HepG2 (cell line): ENCODE measurements at regions not wholly inside any gene's neighbourhood (a gene's known extent, or its start where the extent isn't known, plus 50 kb on each side); places are given as distances from the start of the nearest gene placed in this dataset.

Source experiments
- ATAC-seq: fragments of 200-7000 bp; cut with Tn5 transposase; 3 replicates; pipeline ENCODE4 v1.9.1; 2020; ENCODE audit warnings: mild to moderate bottlenecking, moderate library complexity
- BruUV-seq: library from RNA; stranded (reverse); fragments of 400-500 nt; replicated peaks from 2 replicates; lab custom pipeline; 2021; lab: Mats Ljungman, UMichigan
- CTCF ChIA-PET: fragments of 300-600 bp; formaldehyde crosslinking; extraction: SDS; loops from one replicate; lab custom pipeline; 2021; ENCODE audit warnings: low total read pairs, inconsistent platforms, low intra/inter-chr PET ratio; lab: Yijun Ruan, JAX
- POLR2A ChIA-PET: fragments of 350-600 bp; sonication (Branson Sonifier 250); formaldehyde crosslinking; loops from one replicate; lab custom pipeline; 2020; ENCODE audit warnings: antibody characterized with exemption, inconsistent platforms; lab: Yijun Ruan, JAX
- DNase-seq: peaks from one replicate; pipeline ENCODE4 v3.0.0-alpha.2; 2015; ENCODE audit warnings: low spot score
- FAIRE-seq: peaks from 3 replicates; lab custom pipeline; 2011; peaks lifted over from hg19 to GRCh38; lab: Jason Lieb, UNC
- H2AFZ ChIP-seq: one replicate; pipeline ENCODE4 v1.6.1; 2011; ENCODE audit warnings: low read length, inconsistent platforms
- H3K27ac ChIP-seq: fragments of 300-600 bp; 3 replicates; pipeline ENCODE4 v1.8.0; 2011; ENCODE audit warnings: mixed run types, mild to moderate bottlenecking, mixed read lengths, low read length, inconsistent platforms; ENCODE audit not compliant: insufficient read depth; ENCODE audit errors: extremely low read length
- H3K27me3 ChIP-seq, 2 experiments: fragments of 200-600 bp in 1 of 2; 2 replicates in 1 of 2; 3 replicates in 1 of 2; pipeline versions ENCODE4 v1.6.0 to v1.8.0; 2011; ENCODE audit warnings: low read length in 2 of 2, mild to moderate bottlenecking in 2 of 2, moderate library complexity in 2 of 2, inconsistent platforms in 1 of 2; ENCODE audit not compliant: insufficient read depth in 2 of 2, control insufficient read depth in 1 of 2
- H3K36me3 ChIP-seq, 2 experiments: fragments of 200-600 bp in 1 of 2; replicated peaks in 1 of 2; 2 replicates in 1 of 2; 3 replicates in 1 of 2; pipeline versions ENCODE4 v1.5.1 to v1.8.0; 2011; ENCODE audit warnings: low read length in 2 of 2, inconsistent platforms in 1 of 2; ENCODE audit not compliant: insufficient read depth in 2 of 2, control insufficient read depth in 1 of 2
- H3K4me1 ChIP-seq: 2 replicates; pipeline ENCODE4 v1.5.1; 2012; ENCODE audit warnings: low read length, inconsistent platforms; ENCODE audit not compliant: insufficient read depth
- H3K4me2 ChIP-seq: 2 replicates; pipeline ENCODE4 v1.6.0; 2011; ENCODE audit warnings: low read depth, low read length, inconsistent platforms
- H3K4me3 ChIP-seq, 3 experiments: fragments of 200-600 bp in 1 of 3; sonication (generic), shearing (Covaris generic) in 1 of 3; replicated peaks in 1 of 3; 2 replicates each; pipeline ENCODE4 v1.5.1; 2011 to 2016; ENCODE audit warnings: low read length in 3 of 3, inconsistent platforms in 2 of 3, low read depth in 2 of 3, mild to moderate bottlenecking in 2 of 3, control low read depth in 1 of 3, mixed read lengths in 1 of 3; ENCODE audit not compliant: insufficient read depth in 1 of 3
- H3K79me2 ChIP-seq: one replicate; pipeline ENCODE4 v1.6.1; 2011; ENCODE audit warnings: low read length, inconsistent platforms; ENCODE audit not compliant: insufficient read depth
- H3K9ac ChIP-seq: 2 replicates; pipeline ENCODE4 v1.6.0; 2011; ENCODE audit warnings: mild to moderate bottlenecking, low read depth, low read length, inconsistent platforms; ENCODE audit not compliant: insufficient read depth
- H3K9me3 ChIP-seq: 2 replicates; pipeline ENCODE4 v1.5.1; 2012; ENCODE audit warnings: mild to moderate bottlenecking, low read length
- H4K20me1 ChIP-seq: 2 replicates; pipeline ENCODE4 v1.6.0; 2011; ENCODE audit warnings: inconsistent platforms, mild to moderate bottlenecking, low read length, moderate library complexity; ENCODE audit not compliant: insufficient read depth
- ATRX ChIP-seq: sonication (generic); formaldehyde crosslinking; IDR thresholded peaks from 2 replicates; pipeline ENCODE4 v1.4.0; 2020; ENCODE audit warnings: missing genetic modification reagents, borderline replicate concordance
- BRD4 ChIP-seq: sonication (generic); formaldehyde crosslinking; IDR thresholded peaks from 2 replicates; pipeline ENCODE4 v1.4.0; 2020; ENCODE audit warnings: missing genetic modification reagents
- FOXP1 ChIP-seq, 2 experiments: fragments of 450-650 bp in 1 of 2; IDR thresholded peaks; 2 replicates each; pipeline ENCODE4 v1.6.1; 2017 to 2018; ENCODE audit warnings: antibody characterized with exemption in 1 of 2
- FOXP4 ChIP-seq: sonication (generic); formaldehyde crosslinking; IDR thresholded peaks from 2 replicates; pipeline ENCODE4 v1.4.0; 2020; ENCODE audit warnings: missing genetic modification reagents
- GRHL1 ChIP-seq: sonication (generic); formaldehyde crosslinking; conservative IDR thresholded peaks from 2 replicates; pipeline ENCODE4 v1.8.0; 2022; ENCODE audit warnings: missing genetic modification reagents
- NCOA5 ChIP-seq: sonication (generic); formaldehyde crosslinking; IDR thresholded peaks from 2 replicates; pipeline ENCODE4 v1.4.0; 2020; ENCODE audit warnings: missing genetic modification reagents
- NRL ChIP-seq: sonication (generic); formaldehyde crosslinking; IDR thresholded peaks from 2 replicates; pipeline ENCODE4 v1.5.0; 2020; ENCODE audit warnings: missing genetic modification reagents, mild to moderate bottlenecking, moderate library complexity, borderline replicate concordance
- SP1 ChIP-seq, 2 experiments: fragments of 450-650 bp in 1 of 2; sonication (generic) in 1 of 2; formaldehyde crosslinking in 1 of 2; IDR thresholded peaks; 2 replicates each; pipeline versions ENCODE4 v1.4.0 to v1.6.1; 2016 to 2020; ENCODE audit warnings: missing genetic modification reagents in 1 of 2
- SRSF1 ChIP-seq: fragments of 200-400 bp; formaldehyde crosslinking; optimal IDR thresholded peaks from 2 replicates; pipeline ENCODE3; 2017; ENCODE audit warnings: mild to moderate bottlenecking, low read depth, low read length, moderate library complexity
- TIGD3 ChIP-seq: sonication (generic); formaldehyde crosslinking; IDR thresholded peaks from 2 replicates; pipeline ENCODE4 v1.5.1; 2020; ENCODE audit warnings: mild to moderate bottlenecking, missing genetic modification reagents, borderline replicate concordance
- ZNF274 ChIP-seq: sonication (generic); formaldehyde crosslinking; IDR thresholded peaks from 2 replicates; pipeline ENCODE4 v1.5.1; 2020; ENCODE audit warnings: mild to moderate bottlenecking, missing genetic modification reagents
- ZNF292 ChIP-seq: sonication (generic); formaldehyde crosslinking; IDR thresholded peaks from 2 replicates; pipeline ENCODE4 v1.8.1; 2022; ENCODE audit warnings: mild to moderate bottlenecking, low read depth, missing genetic modification reagents, borderline replicate concordance
- ZNF33A ChIP-seq: sonication (generic); formaldehyde crosslinking; IDR thresholded peaks from 2 replicates; pipeline ENCODE4 v1.5.1; 2020; ENCODE audit warnings: missing genetic modification reagents, mild to moderate bottlenecking, moderate library complexity, borderline replicate concordance
- ZNF552 ChIP-seq: sonication (generic); formaldehyde crosslinking; IDR thresholded peaks from 2 replicates; pipeline ENCODE4 v1.9.0; 2022; ENCODE audit warnings: missing genetic modification reagents, mild to moderate bottlenecking, borderline replicate concordance
- ZNF720 ChIP-seq: sonication (generic); formaldehyde crosslinking; IDR thresholded peaks from 2 replicates; pipeline ENCODE4 v1.4.0; 2020; ENCODE audit warnings: missing genetic modification reagents
- WGBS: methylation state at CpG from one replicate; pipeline ENCODE4 v1.1.6; 2017; ENCODE audit warnings: low lambda C conversion rate; 5-methylcytosine and 5-hydroxymethylcytosine counted together
- in situ Hi-C: cut with HindIII; loops from 2 replicates; pipeline ENCODE4 v1.10.0; 2017; ENCODE audit warnings: low pct_unique_long_range_greater_than_20kb; ENCODE audit not compliant: extremely low pct_ligation_motif_present
- intact Hi-C: fragments of 100-400 bp; cut with micrococcal nuclease; formaldehyde crosslinking; loops from one replicate; pipeline ENCODE4 v1.10.0; 2022; ENCODE audit not compliant: unreplicated experiment
- TF ChIP-seq, protein P1 (sequence below): sonication (generic); formaldehyde crosslinking; IDR thresholded peaks from 2 replicates; pipeline ENCODE4 v1.8.0; 2022; ENCODE audit warnings: missing genetic modification reagents, mild to moderate bottlenecking, borderline replicate concordance
- TF ChIP-seq, protein P2 (sequence below): sonication (generic); formaldehyde crosslinking; IDR thresholded peaks from 2 replicates; pipeline ENCODE4 v1.8.1; 2022; ENCODE audit warnings: mild to moderate bottlenecking, missing genetic modification reagents

DNA sequence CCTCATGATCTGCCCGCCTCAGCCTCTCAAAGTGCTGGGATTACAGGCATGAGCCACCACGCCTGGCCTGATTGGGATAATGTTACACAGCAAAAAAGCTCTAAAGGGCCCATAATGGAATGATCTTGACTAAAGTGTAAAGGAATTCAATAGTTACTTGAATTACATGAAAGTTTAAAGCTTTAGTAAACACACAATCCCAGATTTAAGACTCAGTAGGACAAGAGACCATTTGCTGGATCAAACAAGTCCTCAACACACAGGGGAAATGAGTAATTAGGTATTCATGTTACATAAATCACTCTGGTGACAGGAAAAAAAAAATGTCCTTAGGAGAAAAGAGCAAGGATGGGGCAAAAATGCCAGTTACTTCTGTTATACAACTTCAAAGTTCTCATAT lies 762.9 kb upstream of the AMELY start (continued):
- TF ChIP-seq FOXP4 (CRISPR knock-in tag) (no peak), ZNF552 (CRISPR knock-in tag) (no peak), BRD4 (CRISPR knock-in tag) (no peak)

GRCh38 chrY:7672796-7673195 lies 761.2 kb upstream of the AMELY start:
- in situ Hi-C loops = no loop called here
- ChIA-PET CTCF (no interaction called here), POLR2A (no interaction called here)
- DNase-seq (no peak), ATAC-seq (no peak), FAIRE-seq (no peak)
- Histone ChIP-seq H3K4me3 (no peak overlapping the region), H3K4me2 (no peak overlapping the region), H3K36me3 (no peaks in the 10 kb centered on the region), H3K27me3 (no peaks in the 10 kb centered on the region), H4K20me1 (no peaks in the 10 kb centered on the region), H3K27ac (no peak overlapping the region), H3K4me1 (no peaks in the 10 kb centered on the region), H3K9me3 (no peaks in the 10 kb centered on the region), H3K79me2 (no peaks in the 10 kb centered on the region), H2AFZ (no peak overlapping the region), H3K9ac (no peak overlapping the region)
- no TSS peak for BruUV-seq
- intact Hi-C loops = no loop called here
- WGBS = 24% methylated on average over 4 of the region's 15 CpGs
- TF ChIP-seq ZNF720 = no peak
- TF ChIP-seq ZNF33A (CRISPR knock-in tag) = no peak
- no peak for TF ChIP-seq SP1 (IDR thresholded peaks at IDR 0.05)
- TF ChIP-seq SP1 (CRISPR knock-in tag; IDR thresholded peaks at IDR 0.05) = no peak
- TF ChIP-seq TIGD3 (CRISPR knock-in tag) = no peak
- no peak for TF ChIP-seq FOXP1 (IDR thresholded peaks at IDR 0.05)
- no peak for TF ChIP-seq FOXP1 (CRISPR knock-in tag; IDR thresholded peaks at IDR 0.05)
- no peak for TF ChIP-seq SRSF1
- no peak for TF ChIP-seq GRHL1 (CRISPR knock-in tag)
- TF ChIP-seq NCOA5 = no peak
- no peak for TF ChIP-seq ZNF274 (CRISPR knock-in tag)
- TF ChIP-seq, protein P1, sequence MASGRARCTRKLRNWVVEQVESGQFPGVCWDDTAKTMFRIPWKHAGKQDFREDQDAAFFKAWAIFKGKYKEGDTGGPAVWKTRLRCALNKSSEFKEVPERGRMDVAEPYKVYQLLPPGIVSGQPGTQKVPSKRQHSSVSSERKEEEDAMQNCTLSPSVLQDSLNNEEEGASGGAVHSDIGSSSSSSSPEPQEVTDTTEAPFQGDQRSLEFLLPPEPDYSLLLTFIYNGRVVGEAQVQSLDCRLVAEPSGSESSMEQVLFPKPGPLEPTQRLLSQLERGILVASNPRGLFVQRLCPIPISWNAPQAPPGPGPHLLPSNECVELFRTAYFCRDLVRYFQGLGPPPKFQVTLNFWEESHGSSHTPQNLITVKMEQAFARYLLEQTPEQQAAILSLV (CRISPR knock-in tag) = no peak
- no peak for TF ChIP-seq ZNF292 (CRISPR knock-in tag)
- TF ChIP-seq, protein P2, sequence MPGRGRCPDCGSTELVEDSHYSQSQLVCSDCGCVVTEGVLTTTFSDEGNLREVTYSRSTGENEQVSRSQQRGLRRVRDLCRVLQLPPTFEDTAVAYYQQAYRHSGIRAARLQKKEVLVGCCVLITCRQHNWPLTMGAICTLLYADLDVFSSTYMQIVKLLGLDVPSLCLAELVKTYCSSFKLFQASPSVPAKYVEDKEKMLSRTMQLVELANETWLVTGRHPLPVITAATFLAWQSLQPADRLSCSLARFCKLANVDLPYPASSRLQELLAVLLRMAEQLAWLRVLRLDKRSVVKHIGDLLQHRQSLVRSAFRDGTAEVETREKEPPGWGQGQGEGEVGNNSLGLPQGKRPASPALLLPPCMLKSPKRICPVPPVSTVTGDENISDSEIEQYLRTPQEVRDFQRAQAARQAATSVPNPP (CRISPR knock-in tag) = no peak
- no peak for TF ChIP-seq ATRX (CRISPR knock-in tag)
- TF ChIP-seq NRL (CRISPR knock-in tag) = no peak
